ENCODE measurements at regions not wholly inside any gene's neighbourhood (a gene's known extent, or its start where the extent isn't known, plus 50 kb on each side); places are given as distances from the start of the nearest gene placed in this dataset.

GRCh38 chr4:186360551-186360950, 94.6 kb downstream of the F11 start:
- H3K27me3 Mint-ChIP-seq (ENCODE audit: low read depth) = no peaks in the 10 kb centered on the region
- no peak overlapping the region for H3K27ac Mint-ChIP-seq
- H3K4me3 Mint-ChIP-seq = no peak overlapping the region
- peaks cover 17% of the 10 kb centered on the region for H3K36me3 Mint-ChIP-seq
- no peak for TF ChIP-seq CTCF (IDR thresholded peaks at IDR 0.05; ENCODE audit: unreplicated experiment)
- H3K4me1 Mint-ChIP-seq = no peaks in the 10 kb centered on the region
- peaks cover 31% of the 10 kb centered on the region for H3K9me3 Mint-ChIP-seq
- DNase-seq (ENCODE audit: low spot score in 2 of 2, unreplicated experiment in 2 of 2) = no peak

GRCh38 chr4:186351668-186352194, 85.7 kb downstream of the F11 start:
- H3K27ac Mint-ChIP-seq = no peak overlapping the region
- H3K9me3 Mint-ChIP-seq = peaks cover 8% of the 10 kb centered on the region
- H3K4me1 Mint-ChIP-seq = no peaks in the 10 kb centered on the region

GRCh38 chr4:186348433-186348832, 82.4 kb downstream of the F11 start:
- Mint-ChIP-seq H3K4me3 (no peak overlapping the region), H3K36me3 (no peaks in the 10 kb centered on the region), H3K4me1 (no peaks in the 10 kb centered on the region), H3K9me3 (no peaks in the 10 kb centered on the region), H3K27me3 (ENCODE audit: low read depth) (peaks cover 24% of the 10 kb centered on the region), H3K27ac (no peak overlapping the region)
- DNase-seq (ENCODE audit: low spot score in 2 of 2, unreplicated experiment in 2 of 2) = no peak
- no peak for TF ChIP-seq CTCF (IDR thresholded peaks at IDR 0.05; ENCODE audit: unreplicated experiment)

More at GRCh38 chr4:186351668-186352194, 85.7 kb downstream of the F11 start:
- H3K4me3 Mint-ChIP-seq = no peak overlapping the region
- TF ChIP-seq CTCF (IDR thresholded peaks at IDR 0.05; ENCODE audit: unreplicated experiment) = no peak
- H3K27me3 Mint-ChIP-seq (ENCODE audit: low read depth) = peaks cover 22% of the 10 kb centered on the region
- H3K36me3 Mint-ChIP-seq = no peaks in the 10 kb centered on the region
- DNase-seq (ENCODE audit: low spot score in 2 of 2, unreplicated experiment in 2 of 2) = no peak

GRCh38 chr4:186347743-186348142, 81.8 kb downstream of the F11 start:
- Mint-ChIP-seq H3K9me3 (no peaks in the 10 kb centered on the region), H3K27ac (no peak overlapping the region), H3K4me1 (no peaks in the 10 kb centered on the region), H3K36me3 (no peaks in the 10 kb centered on the region), H3K27me3 (ENCODE audit: low read depth) (peaks cover 24% of the 10 kb centered on the region), H3K4me3 (no peak overlapping the region)
- TF ChIP-seq CTCF (IDR thresholded peaks at IDR 0.05; ENCODE audit: unreplicated experiment) = no peak
- DNase-seq (ENCODE audit: low spot score in 2 of 2, unreplicated experiment in 2 of 2) = no peak

- peaks cover 17% of the 10 kb centered on the region for H3K27me3 Mint-ChIP-seq (ENCODE audit: low read depth)
- H3K9me3 Mint-ChIP-seq = peaks cover 4% of the 10 kb centered on the region
- TF ChIP-seq CTCF (IDR thresholded peaks at IDR 0.05; ENCODE audit: unreplicated experiment) = no peak
- DNase-seq (ENCODE audit: low spot score in 2 of 2, unreplicated experiment in 2 of 2) = no peak
- no peaks in the 10 kb centered on the region for H3K36me3 Mint-ChIP-seq
- H3K27ac Mint-ChIP-seq = no peak overlapping the region
- no peak overlapping the region for H3K4me3 Mint-ChIP-seq
- H3K4me1 Mint-ChIP-seq = no peaks in the 10 kb centered on the region
These were observed 79.2 kb downstream of the F11 start for GRCh38 chr4:186345184-186345583.

- no peak for DNase-seq (ENCODE audit: low spot score in 2 of 2, unreplicated experiment in 2 of 2)
- Mint-ChIP-seq H3K4me1 (no peaks in the 10 kb centered on the region), H3K4me3 (no peak overlapping the region), H3K9me3 (peaks cover 10% of the 10 kb centered on the region), H3K36me3 (no peaks in the 10 kb centered on the region), H3K27ac (no peak overlapping the region), H3K27me3 (ENCODE audit: low read depth) (peaks cover 8% of the 10 kb centered on the region)
- no peak for TF ChIP-seq CTCF (IDR thresholded peaks at IDR 0.05; ENCODE audit: unreplicated experiment)
These were observed 76.6 kb downstream of the F11 start for GRCh38 chr4:186342582-186342981.
